Body of pancreas (tissue), 4 donors: ENCODE measurements at regions not wholly inside any gene's neighbourhood (a gene's known extent, or its start where the extent isn't known, plus 50 kb on each side); places are given as distances from the start of the nearest gene placed in this dataset.

Experiments used
- ATAC-seq: fragments of 150-250 bp; one replicate; pipeline ENCODE4 v1.9.1; 2016
- DNase-seq, 4 donors: peaks; one replicate each; pipeline ENCODE4 v3.0.0-alpha.2; 2019
- H3K27ac ChIP-seq, 4 donors: fragments of 200-600 bp; sonication (generic); 1 replicate in 3 of 4; 2 replicates in 1 of 4; pipeline versions ENCODE4 v1.5.1 to v1.6.1; 2016 to 2019; ENCODE audit warnings: mild to moderate bottlenecking in 1 of 4, mixed read lengths in 1 of 4, moderate library complexity in 1 of 4
- H3K27me3 ChIP-seq, 2 donors: fragments of 200-600 bp; sonication (generic); one replicate each; pipeline ENCODE4 v1.6.0; 2016; ENCODE audit warnings: mild to moderate bottlenecking in 1 of 2
- H3K36me3 ChIP-seq, 2 donors: fragments of 200-600 bp; sonication (generic); replicated peaks in 1 of 2; 2 replicates each; pipeline ENCODE4 v1.5.1; 2016; ENCODE audit warnings: low read depth in 2 of 2; ENCODE audit not compliant: insufficient read depth in 1 of 2
- H3K4me1 ChIP-seq: fragments of 200-600 bp; sonication (generic); one replicate; pipeline ENCODE4 v1.6.0; 2016
- H3K4me3 ChIP-seq, 2 donors: fragments of 200-600 bp; sonication (generic); 1 replicate in 1 of 2; 2 replicates in 1 of 2; pipeline ENCODE4 v1.5.1; 2016 to 2019
- H3K9me3 ChIP-seq, 3 donors: fragments of 200-600 bp; sonication (generic); 1 replicate in 2 of 3; 2 replicates in 1 of 3; pipeline ENCODE4 v1.5.1; 2016
- POLR2A ChIP-seq, 3 donors: fragments of 450-650 bp; IDR thresholded peaks; one replicate each; pipeline ENCODE4 v1.6.1; 2016; ENCODE audit warnings: antibody characterized with exemption in 3 of 3, mild to moderate bottlenecking in 2 of 3
- WGBS, 2 donors: methylation state at CpG; one replicate each; pipeline ENCODE4 v1.1.5; 2017; 5-methylcytosine and 5-hydroxymethylcytosine counted together
- intact Hi-C: fragments of 100-400 bp; cut with DNase I; formaldehyde crosslinking; loops from one replicate; pipeline ENCODE4 v1.15.1; 2023
- TF ChIP-seq, protein P1 (sequence below), 7 experiments: fragments of 450-650 bp in 4 of 7; fragments of 200-600 bp in 3 of 7; sonication (generic) in 3 of 7; IDR thresholded peaks; one replicate each; pipeline ENCODE4 v1.5.1; 2016 to 2019; ENCODE audit warnings: antibody characterized with exemption in 7 of 7

DNA sequence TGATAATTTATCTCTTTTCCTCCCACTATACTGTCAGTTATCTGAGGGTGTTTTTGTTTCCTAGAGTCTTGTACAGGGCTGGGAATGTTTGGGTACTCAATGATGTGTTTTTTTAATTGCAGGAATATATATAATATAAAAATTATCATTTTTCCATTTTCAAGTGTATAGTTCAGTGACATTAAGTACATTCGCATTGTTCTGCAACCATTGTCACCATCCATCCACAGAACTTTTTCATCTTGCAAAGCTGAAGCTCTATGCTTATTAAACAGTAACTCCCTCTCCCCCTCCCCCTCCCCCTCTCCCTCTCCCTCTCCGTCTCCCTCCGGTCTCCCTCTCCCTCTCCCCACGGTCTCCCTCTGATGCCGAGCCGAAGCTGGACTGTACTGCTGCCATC, 93.0 kb upstream of the MANSC4 start:
- DNase-seq (no peak), ATAC-seq (no peak)
- no peak overlapping the region for H3K4me3 ChIP-seq
- no peaks in the 10 kb centered on the region for H3K4me1 ChIP-seq
- intact Hi-C loops: no loop called here
- no peak overlapping the region for H3K27ac ChIP-seq
- no peaks in the 10 kb centered on the region for H3K36me3 ChIP-seq
- 97 to 98% methylated on average over 6 of the region's 6 CpGs for WGBS, 2 donors
- no peaks in the 10 kb centered on the region for H3K27me3 ChIP-seq
- TF ChIP-seq, protein P1, sequence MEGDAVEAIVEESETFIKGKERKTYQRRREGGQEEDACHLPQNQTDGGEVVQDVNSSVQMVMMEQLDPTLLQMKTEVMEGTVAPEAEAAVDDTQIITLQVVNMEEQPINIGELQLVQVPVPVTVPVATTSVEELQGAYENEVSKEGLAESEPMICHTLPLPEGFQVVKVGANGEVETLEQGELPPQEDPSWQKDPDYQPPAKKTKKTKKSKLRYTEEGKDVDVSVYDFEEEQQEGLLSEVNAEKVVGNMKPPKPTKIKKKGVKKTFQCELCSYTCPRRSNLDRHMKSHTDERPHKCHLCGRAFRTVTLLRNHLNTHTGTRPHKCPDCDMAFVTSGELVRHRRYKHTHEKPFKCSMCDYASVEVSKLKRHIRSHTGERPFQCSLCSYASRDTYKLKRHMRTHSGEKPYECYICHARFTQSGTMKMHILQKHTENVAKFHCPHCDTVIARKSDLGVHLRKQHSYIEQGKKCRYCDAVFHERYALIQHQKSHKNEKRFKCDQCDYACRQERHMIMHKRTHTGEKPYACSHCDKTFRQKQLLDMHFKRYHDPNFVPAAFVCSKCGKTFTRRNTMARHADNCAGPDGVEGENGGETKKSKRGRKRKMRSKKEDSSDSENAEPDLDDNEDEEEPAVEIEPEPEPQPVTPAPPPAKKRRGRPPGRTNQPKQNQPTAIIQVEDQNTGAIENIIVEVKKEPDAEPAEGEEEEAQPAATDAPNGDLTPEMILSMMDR (IDR thresholded peaks at IDR 0.05): no peak
- no peak for TF ChIP-seq POLR2A (IDR thresholded peaks at IDR 0.05)
- no peaks in the 10 kb centered on the region for H3K9me3 ChIP-seq

DNA sequence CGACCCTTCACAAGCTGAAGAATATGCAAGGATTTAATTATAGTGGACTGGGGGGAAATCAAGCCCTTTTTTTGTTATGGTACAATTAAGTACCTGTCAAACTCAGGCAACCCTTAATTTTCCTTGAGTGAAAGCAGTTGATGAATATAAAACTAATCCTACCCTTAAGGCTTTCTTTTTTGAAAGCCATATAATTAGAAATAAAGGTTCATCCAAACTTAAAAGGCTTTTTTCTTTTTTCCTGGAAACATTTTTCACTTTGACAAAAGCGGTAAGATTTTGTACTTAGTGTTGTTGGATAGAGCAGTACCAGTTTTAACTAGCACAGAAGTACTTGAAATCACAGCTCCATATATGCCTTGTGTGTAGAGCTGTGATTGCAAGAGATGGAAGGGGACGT, 91.9 kb upstream of the MANSC4 start:
- Histone ChIP-seq H3K4me3 (no peak overlapping the region), H3K27ac (no peak overlapping the region), H3K36me3 (no peaks in the 10 kb centered on the region), H3K27me3 (no peaks in the 10 kb centered on the region), H3K9me3 (no peaks in the 10 kb centered on the region), H3K4me1 (no peaks in the 10 kb centered on the region)
- ATAC-seq: no peak
- DNase-seq: no peak
- 69 to 73% methylated on average over 3 of the region's 3 CpGs for WGBS, 2 donors
- intact Hi-C loops: no loop called here
- TF ChIP-seq POLR2A (IDR thresholded peaks at IDR 0.05): no peak
- TF ChIP-seq, protein P1 (IDR thresholded peaks at IDR 0.05): no peak

DNA sequence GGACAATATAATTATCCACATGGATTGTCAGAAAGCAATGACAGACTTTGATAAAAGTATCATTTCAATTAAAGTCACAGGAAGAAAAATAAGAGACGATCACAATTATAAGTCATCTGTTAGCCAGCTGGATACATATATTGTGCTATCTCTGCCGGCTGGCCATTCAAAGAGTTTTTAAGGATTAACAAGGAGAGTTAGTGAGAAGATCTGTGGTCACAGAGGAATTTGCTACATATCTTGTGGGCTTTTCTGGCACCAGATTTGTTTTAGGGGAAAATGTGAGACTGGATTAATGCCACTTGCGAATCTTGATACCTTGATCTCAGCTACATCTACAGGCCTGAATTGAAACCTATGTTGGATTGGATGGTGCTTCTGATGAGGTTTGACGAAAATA, 90.9 kb upstream of the MANSC4 start:
- Histone ChIP-seq H3K27me3 (no peaks in the 10 kb centered on the region), H3K36me3 (no peaks in the 10 kb centered on the region), H3K4me1 (no peaks in the 10 kb centered on the region), H3K9me3 (no peaks in the 10 kb centered on the region), H3K4me3 (no peak overlapping the region), H3K27ac (no peak overlapping the region)
- no peak for TF ChIP-seq POLR2A (IDR thresholded peaks at IDR 0.05)
- TF ChIP-seq, protein P1 (IDR thresholded peaks at IDR 0.05): no peak
- DNase-seq: no peak
- intact Hi-C loops: no loop called here
- WGBS, 2 donors: 78 to 83% methylated on average over 4 of the region's 4 CpGs
- no peak for ATAC-seq

DNA sequence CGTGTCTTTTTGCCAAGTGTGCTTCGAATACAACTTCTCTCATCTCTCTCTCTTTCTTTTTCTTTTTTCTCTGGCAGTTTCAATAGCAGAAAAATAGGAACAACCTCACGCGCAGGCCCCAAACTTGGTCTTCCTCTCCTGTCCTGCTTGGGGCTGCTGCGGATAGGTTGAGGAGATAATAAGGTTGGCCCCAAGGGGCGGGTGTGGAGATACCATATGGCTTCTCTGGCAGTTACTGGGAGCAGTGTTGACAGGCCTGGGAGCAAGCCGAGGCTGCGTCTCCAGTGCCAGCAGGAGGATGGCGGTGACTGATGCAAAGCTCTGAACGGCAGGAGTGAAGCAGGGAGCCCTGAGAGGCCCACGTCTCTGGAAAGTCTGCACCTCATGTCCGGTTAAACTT, 89.5 kb upstream of the MANSC4 start:
- ATAC-seq: no peak
- Histone ChIP-seq H3K9me3 (no peaks in the 10 kb centered on the region), H3K4me1 (no peaks in the 10 kb centered on the region), H3K27me3 (no peaks in the 10 kb centered on the region), H3K27ac (no peak overlapping the region), H3K36me3 (no peaks in the 10 kb centered on the region), H3K4me3 (no peak overlapping the region)
- WGBS, 2 donors: 86 to 91% methylated on average over 12 of the region's 12 CpGs
- DNase-seq: no peak
- no peak for TF ChIP-seq POLR2A (IDR thresholded peaks at IDR 0.05)
- TF ChIP-seq, protein P1 (IDR thresholded peaks at IDR 0.05): no peak
- intact Hi-C loops: no loop called here

DNA sequence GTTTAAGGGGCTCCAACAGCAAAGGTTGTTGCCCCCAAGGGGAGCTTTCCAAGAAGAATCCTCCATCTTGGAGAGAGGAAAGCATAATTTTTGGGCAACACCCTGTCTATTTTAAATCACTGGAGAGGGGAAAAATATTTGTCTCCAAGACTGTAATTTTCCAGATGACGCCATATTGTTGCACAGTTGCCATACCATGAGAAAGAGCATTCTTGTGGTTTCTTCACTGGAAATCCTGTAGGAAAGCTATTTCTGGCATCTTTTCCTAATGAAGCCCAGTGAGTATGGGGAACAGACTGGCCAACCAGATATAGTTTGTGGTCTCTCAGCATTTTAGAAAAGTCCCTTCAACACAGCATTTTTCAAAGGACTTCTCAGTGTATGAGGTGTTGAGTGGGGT, 88.1 kb upstream of the MANSC4 start:
- no peaks in the 10 kb centered on the region for H3K36me3 ChIP-seq
- no peaks in the 10 kb centered on the region for H3K4me1 ChIP-seq
- no peak overlapping the region for H3K27ac ChIP-seq
- 81 to 83% methylated on average over 1 of the region's 1 CpG for WGBS, 2 donors
- no peaks in the 10 kb centered on the region for H3K9me3 ChIP-seq
- DNase-seq (no peak), ATAC-seq (no peak)
- intact Hi-C loops: no loop called here
- no peak for TF ChIP-seq POLR2A (IDR thresholded peaks at IDR 0.05)
- TF ChIP-seq, protein P1 (IDR thresholded peaks at IDR 0.05): no peak
- no peak overlapping the region for H3K4me3 ChIP-seq
- no peaks in the 10 kb centered on the region for H3K27me3 ChIP-seq
